GM18498 (cell line): ENCODE measurements at regions not wholly inside any gene's neighbourhood (a gene's known extent, or its start where the extent isn't known, plus 50 kb on each side); places are given as distances from the start of the nearest gene placed in this dataset.
"Not testable (repeated sequence)": the region's sequence is repeated elsewhere in the genome, so short reads cannot be mapped to it uniquely, and the experiment has no call there.

Source experiments
- ATAC-seq: cut with Tn5 transposase; IDR thresholded peaks from one replicate; pipeline ENCODE4 v1.9.1; 2021; ENCODE audit warnings: mild to moderate bottlenecking, moderate library complexity; ENCODE audit not compliant: unreplicated experiment

DNA sequence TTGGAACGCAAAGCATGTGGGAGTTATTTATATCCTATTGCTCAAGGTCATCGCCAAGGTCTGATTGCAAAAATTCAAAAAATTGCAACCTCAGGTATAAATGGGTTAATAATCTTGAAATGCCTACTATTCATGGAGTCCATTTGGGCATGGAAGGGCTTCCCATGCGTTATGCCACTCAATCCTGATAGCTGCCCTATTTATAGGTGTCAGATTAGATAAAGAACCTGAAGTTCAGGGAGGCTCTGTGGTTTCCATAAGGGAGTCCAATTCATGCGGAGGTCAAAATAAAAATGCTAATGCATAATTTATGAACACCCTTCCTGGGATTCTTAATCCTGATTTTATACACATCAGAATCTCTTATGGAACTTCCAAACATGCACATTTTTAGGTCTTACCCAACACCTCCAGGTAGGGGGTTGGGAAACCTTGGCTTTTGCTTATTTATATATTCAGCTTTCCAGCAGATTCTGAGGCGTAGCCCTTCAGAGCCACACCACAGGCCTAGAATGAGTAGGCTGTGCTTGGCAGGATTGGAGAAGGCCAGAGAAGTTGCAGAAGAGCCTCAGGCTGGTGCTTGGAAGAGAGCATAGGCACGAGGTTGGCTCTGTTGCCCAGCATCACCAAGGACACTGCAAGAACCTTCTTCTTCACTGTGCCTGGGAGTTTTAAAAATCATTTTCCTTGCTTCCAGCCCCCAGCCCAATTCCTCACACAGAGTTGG lies 324.4 kb upstream of the CFAP20DC start:
- ATAC-seq, result peak; percentile 21

DNA sequence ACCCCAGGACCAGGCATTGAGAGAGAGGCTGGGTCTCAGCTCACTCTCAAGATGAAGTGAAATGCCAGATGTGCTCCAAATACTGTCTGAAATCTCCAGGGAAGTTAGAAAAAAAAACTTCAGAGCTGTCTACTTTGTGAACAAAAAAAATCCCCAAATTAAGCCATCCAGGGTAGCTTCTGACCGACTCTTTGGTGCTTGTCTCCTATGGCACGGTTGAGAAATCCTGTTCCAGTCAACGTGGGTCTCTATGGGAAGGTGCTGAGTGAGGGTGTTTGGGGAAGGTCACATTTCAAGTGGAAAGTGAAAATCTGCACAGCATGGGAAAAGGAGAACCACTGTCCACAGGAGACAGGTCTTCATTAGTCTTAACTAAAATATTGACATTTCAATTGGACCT lies 322.5 kb upstream of the CFAP20DC start:
- ATAC-seq, result no peak

DNA sequence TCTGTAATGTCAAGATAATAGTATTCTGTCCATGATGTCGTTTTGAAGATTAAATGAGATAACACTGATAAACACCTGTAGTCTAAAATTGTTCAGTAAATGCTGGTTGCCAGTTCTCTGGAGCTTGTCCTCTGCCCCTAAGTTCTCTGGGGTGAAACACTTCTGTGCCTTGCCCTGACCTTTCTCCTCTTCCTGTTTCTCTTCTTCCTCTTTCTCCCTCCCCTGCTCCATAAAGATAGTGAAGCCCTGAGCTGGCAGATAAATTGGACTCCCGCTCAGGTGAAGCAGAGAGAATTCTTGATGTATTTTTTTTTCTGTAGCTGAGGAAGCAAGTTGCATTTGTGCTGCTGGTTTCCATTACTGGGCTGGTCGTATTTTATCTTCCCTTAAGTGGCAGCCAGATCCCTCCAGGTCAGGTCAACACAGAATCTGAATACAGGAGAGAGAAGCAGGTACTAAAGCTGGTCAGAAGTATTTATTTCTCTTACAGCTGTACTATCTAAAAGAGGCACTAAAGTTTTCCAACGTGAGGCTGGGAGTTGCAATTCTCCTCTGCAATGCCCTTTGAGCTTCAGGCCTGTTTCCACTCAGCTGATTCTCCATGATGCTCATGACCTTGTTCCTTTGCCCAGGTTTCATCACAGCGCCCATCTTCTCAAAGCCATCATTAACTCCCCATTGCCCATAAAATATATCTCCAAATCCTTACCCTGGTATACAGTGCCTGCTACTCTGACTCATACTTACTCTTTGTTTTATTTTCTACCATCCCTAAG lies 319.3 kb upstream of the CFAP20DC start:
- no peak for ATAC-seq

DNA sequence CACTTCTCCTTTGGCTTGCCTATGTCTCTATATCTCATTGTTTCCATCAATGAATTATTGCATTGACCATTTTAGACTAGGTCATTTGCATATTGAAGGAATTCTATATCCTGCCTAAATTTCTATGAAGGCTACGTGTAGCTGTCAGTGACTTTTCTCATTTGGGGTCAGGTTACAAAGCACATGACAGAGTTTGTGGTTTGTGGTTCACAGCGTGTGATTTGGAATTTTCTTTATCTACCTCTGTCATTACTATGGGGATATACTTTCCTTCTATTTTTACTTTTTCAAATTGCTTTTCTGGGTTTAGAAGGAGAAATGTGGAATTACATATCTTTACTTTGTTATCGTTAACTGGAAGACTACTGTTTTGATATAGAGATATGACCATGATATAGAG lies 317.3 kb upstream of the CFAP20DC start:
- ATAC-seq, result no peak

DNA sequence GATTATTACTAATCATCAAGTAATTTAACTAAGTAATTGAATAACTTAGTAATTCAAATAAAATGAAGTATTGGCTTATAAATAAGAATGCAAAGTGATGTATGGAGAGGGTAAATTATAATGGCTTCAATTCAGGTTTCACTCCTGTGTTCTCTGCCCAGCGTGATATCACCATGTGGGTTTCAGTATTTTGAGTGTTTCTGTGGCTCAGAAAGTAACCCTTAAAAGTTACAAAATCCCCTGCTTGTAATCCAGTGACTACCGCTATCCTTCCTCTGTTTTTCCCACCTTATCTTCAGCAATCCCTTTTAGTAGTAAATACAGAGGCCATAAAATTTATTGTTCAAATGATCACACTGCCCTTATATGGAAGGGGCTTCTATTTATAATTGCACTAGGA lies 316.4 kb upstream of the CFAP20DC start:
- no peak for ATAC-seq

DNA sequence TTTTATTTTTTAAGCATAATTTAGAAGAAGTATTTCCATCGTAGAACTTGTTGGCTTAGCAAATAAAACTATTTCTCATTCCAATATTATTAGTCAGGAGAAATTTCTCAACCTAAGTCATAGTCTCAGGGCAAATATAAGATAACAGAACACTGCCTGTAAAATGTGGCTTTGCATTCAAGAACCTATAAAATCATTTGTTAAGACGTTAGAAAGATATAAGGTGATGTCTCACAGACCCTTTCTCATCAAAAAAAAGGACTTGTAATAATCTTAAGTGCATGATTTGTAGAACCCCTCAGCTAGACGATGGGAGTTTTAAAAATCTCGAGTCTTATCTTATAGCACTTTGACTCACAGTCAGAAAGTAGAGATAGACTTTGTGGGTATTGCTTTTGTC lies 314.7 kb upstream of the CFAP20DC start:
- ATAC-seq, result no peak

DNA sequence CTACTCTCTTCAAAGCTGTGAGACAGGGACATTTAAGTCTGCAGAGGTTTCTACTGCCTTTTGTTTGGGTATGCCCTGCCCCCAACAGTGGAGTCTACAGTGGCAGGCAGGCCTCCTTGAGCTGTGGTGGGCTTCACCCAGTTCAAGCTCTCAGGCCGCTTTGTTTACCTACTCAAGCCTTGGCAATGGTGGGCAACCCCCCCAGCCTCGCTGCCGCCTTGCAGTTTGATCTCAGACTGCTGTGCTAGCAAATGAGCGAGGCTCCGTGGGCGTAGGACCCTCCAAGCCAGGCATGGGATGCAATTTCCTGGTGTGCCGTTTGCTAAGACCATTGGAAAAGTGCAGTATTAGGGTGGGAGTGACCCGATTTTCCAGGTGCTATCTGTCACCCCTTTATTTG lies 310.5 kb upstream of the CFAP20DC start:
- not testable (repeated sequence) for ATAC-seq

DNA sequence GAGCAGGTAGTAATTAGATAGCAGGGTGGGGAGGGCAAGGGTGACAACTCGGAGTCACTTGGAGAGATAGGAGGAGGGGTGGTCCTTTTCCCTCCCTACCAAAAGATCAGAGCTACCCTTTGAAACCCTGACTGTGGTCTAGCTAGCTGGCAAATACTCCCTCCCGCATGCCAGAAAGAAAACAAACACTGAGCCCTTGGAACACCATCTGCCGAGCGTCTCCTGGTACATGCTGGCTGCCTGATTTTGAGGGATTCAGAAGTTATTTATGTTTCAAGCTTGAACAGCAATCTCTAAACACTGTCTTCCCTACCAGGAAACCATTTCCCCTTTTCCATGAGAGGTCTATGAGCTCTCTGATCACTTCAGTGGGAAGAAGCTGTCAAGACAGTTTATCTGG lies 291.6 kb upstream of the CFAP20DC start:
- no peak for ATAC-seq

DNA sequence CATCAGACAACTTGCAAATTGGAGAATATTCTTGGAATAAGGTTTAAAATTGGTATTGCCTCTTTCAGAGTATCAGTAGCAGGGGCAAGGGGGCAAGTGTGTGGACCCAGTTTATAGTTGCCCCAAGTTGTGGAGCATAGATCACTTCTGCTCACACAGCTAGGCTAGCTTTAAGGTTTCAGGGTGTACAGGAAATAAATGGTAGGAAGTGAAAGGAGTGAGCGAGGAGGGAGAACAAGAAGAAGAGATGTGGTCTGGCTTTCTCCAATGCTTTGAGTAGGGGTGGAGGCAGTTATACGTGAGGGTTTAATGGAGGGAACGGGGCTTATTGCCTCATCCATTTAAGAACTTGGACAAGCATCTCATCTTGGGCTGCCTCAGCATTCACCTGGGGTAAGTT lies 290.0 kb upstream of the CFAP20DC start:
- no peak for ATAC-seq

DNA sequence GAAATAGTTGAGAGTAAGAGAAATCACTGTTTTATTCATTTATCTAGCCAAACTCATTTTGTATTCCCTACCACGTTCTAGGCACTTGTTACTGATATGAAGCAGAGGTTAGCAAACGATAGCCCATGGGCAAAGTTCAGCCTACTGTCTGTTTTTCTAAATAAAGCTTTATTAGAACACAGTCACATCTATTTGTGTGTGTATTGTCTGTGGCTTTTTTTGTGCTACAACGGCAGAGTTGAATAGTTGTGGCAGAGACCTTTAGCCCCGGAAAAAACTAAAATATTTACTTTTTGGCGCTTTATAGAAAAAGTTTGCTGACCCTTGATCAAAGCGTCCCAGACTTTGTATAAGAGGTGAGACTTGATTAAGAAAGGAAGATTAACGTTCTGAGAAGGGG lies 289.1 kb upstream of the CFAP20DC start:
- no peak for ATAC-seq

DNA sequence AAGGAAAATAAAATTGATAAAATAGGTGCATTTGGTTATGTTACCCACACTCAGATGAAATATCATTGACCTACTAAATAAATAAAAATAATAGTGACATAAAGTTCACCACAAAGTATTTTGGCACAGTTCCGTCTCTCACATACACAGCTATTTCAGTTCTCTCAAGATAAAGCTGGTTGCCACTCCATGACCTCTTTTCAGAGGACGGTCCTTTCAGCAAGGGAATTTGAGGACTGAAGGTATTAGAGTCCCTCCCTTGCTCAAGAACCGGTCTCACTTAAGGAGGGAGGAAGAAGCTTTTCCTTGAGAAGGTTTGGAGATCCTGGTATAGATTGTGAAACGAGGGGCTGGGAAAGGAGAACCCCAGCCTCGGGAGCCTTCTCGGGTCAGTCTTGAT lies 285.5 kb upstream of the CFAP20DC start:
- no peak for ATAC-seq

DNA sequence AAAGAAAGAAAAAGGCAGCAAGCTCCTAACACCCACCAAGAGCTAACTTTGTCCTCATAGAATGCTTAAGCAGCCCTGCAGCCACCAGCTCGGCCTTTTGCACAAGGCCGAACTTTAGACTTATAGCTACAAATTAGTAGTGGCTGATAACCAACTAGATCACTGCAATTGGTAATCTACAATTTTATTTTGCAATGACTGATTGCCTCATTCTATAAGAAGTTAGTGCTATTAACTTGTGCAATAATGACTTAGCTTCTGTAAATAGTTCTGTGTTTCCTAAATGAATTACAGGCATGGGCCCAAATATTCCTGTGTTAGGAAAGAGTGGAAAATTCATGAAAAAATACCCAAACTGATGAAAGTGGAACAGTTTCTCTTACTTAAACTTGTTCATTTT lies 284.8 kb upstream of the CFAP20DC start:
- no peak for ATAC-seq

DNA sequence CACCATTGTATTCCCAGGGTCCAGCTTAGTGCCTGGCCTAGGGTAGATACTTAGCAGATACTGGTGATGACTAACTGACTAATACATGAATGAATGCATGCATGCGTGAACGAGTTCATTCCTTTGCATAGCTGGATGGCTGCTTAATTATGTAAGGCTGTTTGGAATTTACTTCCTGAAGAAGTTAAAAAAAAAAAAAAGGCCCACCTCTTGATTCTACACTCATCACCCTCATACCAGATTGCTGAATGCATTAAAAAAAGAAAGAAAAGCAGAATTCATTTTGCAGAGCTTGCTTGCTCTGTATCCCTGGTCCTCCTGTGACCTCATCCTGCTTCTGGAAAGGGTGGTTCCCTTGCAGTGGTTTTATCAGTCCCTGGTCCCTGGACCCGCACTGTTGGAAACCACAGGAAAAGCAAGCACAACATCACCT lies 277.6 kb upstream of the CFAP20DC start:
- ATAC-seq, result no peak

DNA sequence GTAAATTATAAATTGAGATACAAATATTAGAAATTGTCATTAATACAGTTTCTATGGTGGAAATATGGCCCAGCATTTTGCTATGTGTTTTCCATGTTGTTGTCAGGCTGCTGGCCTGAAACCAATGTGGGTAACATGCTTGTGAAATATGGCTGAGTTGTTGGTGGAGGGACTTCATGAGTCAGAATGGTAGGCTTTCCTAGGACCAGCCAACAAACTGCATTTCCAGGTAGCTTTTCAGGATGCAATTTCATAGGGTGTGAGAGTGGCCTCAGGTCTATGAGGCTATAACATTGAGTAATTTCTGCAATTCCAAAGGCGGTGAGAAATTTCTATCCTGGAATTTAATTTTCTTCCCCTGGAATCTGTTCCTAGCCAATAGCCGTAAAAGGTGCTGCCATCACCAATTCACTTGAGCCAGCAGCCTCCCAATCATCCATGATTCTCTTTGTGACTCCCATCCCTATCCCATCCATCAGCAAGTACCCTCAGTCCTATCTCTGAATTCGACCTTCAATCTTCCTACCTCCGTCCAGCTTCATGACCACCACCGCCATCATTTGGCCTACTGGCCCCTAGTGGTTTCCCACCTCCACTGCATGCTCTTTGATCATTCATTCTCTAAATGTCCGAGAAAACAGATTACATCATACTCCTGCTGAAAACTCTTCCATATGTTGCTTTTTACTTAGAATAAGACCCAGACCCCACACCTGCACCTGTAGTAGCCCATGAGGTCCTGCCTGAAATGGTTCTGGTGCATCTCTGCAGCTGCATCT lies 276.6 kb upstream of the CFAP20DC start:
- ATAC-seq, result no peak

DNA sequence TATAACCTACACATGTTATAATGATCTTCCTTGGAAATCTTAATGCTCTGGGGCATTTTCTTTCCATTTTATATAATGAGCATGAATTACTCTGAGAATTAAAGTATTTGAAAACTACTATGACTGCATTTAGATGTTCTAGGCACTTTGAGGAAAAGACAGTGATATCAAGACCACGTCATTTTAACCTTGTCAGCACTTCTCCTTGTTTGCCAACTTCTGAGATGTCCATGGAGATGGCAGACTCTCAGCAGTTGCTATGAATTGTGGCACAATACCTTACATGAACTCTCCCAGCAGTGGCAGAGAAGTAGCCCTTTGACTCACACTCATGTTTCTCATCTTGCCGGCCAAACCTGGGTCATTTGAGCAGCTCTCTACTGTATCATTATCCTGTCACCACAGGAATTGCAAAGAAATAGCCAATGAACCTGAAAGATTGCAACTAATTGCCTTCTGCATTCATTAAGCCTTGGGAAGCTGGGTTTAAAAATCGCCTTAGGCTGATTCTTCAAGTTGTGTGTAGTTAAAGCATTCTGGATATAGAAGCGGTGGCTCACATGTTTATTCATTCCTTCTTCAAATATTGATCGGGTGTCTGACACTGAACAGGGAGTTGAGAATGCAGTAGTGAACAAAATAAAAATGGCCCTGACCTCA lies 272.2 kb upstream of the CFAP20DC start:
- no peak for ATAC-seq

DNA sequence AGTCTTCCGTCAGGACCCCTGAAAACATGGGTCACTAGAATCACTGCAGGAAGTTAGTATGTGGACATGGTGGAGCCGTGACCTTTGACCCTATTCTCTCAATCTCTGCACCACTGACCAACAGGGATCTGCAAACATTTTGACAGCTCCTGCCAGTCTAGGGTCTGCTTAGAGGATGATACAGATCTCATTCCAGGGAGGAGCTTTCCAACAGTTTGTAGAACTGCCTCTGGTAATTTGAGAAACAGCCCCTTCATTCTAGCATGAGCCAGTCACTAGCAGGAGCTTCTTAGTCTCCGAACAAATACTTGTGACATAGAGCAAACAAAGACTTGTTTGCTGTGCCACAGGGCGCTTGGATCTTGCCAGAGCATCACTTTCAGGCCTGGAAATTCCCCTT lies 270.3 kb upstream of the CFAP20DC start:
- no peak for ATAC-seq

DNA sequence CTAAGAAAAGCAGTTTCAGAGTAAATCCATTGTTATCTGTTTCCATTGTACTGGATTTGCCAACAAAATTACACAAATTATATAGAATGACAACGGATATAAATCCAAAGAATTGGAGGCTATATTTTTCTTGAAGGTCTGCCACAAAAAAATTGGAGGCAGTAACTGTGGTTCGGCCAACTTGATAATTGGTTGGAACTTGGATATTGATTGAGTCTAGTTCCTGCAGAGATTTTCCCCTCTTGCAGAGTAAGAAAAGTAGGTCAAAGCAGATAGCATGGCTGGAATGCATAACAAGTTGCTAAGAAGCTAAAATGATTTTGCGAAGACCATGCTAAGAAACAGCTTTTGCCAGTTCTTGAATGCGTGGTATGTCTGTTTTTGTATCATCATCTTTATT lies 269.6 kb upstream of the CFAP20DC start:
- ATAC-seq, result no peak

DNA sequence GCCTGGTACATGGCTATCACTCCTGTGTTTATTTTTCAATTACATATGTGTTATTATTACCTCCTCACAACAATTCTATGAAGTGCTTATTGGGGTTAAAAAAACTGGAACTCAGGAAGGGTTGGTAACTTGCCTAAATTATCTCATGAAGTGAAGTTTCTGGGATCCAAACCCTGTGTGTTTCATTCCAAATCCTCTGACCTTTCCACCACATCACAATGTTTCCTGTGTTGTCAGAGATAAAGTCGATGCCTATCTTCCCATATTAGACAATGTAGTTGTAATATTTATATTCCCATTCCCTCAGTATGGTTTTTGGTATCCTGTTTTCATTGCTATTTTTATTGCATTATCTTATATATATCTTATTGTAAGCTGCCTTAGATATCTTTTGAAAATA lies 269.1 kb upstream of the CFAP20DC start:
- ATAC-seq, result no peak

DNA sequence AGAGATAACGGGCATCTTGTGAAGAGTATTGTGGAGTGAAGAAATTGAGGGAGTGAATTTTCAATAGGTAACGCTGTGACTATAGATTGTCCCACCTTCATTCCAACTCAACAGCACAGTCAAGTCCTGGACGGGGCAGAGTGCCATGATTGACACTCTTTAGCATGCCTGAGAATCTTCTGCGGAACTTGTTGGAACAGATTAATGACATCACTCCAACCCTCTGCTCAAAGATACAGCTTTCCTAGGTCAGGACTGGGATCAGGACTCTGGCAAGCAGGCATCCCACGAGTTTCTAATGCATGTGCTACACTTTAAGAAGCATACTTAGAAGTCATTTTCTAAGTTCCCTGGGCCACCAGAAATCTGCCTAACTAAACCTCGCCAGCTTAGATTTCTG lies 267.6 kb upstream of the CFAP20DC start:
- no peak for ATAC-seq

DNA sequence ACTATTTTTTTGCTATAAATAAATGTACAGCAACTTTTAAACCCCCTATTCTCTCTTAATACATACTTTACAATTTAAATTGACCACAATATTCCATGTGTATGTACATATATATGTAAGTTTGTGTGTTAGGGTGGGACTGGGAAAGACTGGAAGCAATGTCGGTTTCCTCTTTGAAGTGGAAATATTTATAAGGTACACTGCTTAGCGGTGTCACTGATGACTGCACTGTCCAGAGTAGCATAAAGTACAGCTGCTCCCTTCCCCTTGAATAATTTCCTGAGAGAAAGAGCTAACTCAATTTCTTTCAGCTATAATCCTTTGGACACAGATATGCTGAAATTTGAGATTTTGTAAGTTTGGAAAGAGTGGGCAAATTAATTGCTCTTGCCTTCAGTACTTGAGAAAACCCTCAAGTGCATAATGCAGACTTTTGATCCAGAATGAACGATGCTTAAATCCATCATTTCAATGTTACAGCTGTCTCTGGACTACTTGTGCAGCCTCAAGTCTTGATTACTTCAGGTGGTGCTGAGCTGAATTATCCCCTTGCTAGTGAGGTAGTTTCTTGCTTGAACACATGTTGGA lies 267.0 kb upstream of the CFAP20DC start:
- ATAC-seq, result no peak

DNA sequence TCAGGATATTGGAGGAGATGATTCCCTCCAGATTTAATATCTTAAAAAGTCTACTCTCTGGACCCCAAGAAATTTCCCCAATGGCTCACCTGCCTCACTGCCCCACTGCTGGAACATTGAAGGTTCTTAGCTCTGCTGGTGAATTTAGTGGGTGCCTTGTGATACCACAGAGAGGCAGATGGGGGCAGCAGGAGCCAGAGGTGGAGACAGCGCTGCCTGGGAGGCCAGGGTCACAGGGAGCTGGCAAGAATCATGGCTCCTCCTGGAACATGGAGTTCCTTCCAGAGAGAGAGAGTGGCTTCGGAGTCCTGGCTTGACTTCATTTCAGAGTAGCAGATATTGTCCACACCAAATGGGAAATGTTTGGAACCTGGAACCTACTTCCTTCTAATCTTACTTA lies 263.5 kb upstream of the CFAP20DC start:
- ATAC-seq, result peak; percentile 82
